ENCODE measurements at regions not wholly inside any gene's neighbourhood (a gene's known extent, or its start where the extent isn't known, plus 50 kb on each side); places are given as distances from the start of the nearest gene placed in this dataset.

- Histone ChIP-seq H3K27me3 (replicated peaks) (no peaks in the 10 kb centered on the region), H3K4me3 (ENCODE audit: low read depth, low read length) (no peak overlapping the region), H3K36me3 (replicated peaks) (no peaks in the 10 kb centered on the region), H3K27ac (no peak overlapping the region)
- DNase-seq: no peak
- no peak for TF ChIP-seq CTCF (IDR thresholded peaks at IDR 0.05; ENCODE audit: low read depth, low read length, missing control alignments)
- in situ Hi-C loops (cut with HindIII; ENCODE audit: low pct_ligation_motif_present, low sequenced_read_pairs): no loop called here
Observed at GRCh38 chr14:34219661-34220377, 242.2 kb downstream of the SPTSSA start.

- no peak for DNase-seq
- H3K27ac ChIP-seq: no peak overlapping the region
- in situ Hi-C loops (cut with HindIII; ENCODE audit: low pct_ligation_motif_present, low sequenced_read_pairs): no loop called here
- TF ChIP-seq CTCF (IDR thresholded peaks at IDR 0.05; ENCODE audit: low read depth, low read length, missing control alignments): no peak
- H3K27me3 ChIP-seq (replicated peaks): no peaks in the 10 kb centered on the region
- H3K36me3 ChIP-seq (replicated peaks): no peaks in the 10 kb centered on the region
- no peak overlapping the region for H3K4me3 ChIP-seq (ENCODE audit: low read depth, low read length)
Observed at GRCh38 chr14:34218881-34219280, 243.2 kb downstream of the SPTSSA start.

- DNase-seq: no peak
- TF ChIP-seq CTCF (IDR thresholded peaks at IDR 0.05; ENCODE audit: low read depth, low read length, missing control alignments): no peak
- in situ Hi-C loops (cut with HindIII; ENCODE audit: low pct_ligation_motif_present, low sequenced_read_pairs): no loop called here
- Histone ChIP-seq H3K27ac (no peak overlapping the region), H3K36me3 (replicated peaks) (no peaks in the 10 kb centered on the region), H3K27me3 (replicated peaks) (no peaks in the 10 kb centered on the region), H3K4me3 (ENCODE audit: low read depth, low read length) (no peak overlapping the region)
Observed at GRCh38 chr14:34214961-34215360, 247.1 kb downstream of the SPTSSA start.

- no peak overlapping the region for H3K4me3 ChIP-seq (ENCODE audit: low read depth, low read length)
- H3K27ac ChIP-seq: no peak overlapping the region
- H3K27me3 ChIP-seq (replicated peaks): no peaks in the 10 kb centered on the region
- no peak for TF ChIP-seq CTCF (IDR thresholded peaks at IDR 0.05; ENCODE audit: low read depth, low read length, missing control alignments)
- H3K36me3 ChIP-seq (replicated peaks): no peaks in the 10 kb centered on the region
- in situ Hi-C loops (cut with HindIII; ENCODE audit: low pct_ligation_motif_present, low sequenced_read_pairs): no loop called here
- no peak for DNase-seq
Observed at GRCh38 chr14:34213332-34213731, 248.7 kb downstream of the SPTSSA start.

GRCh38 chr14:34212172-34212929, 249.7 kb downstream of the SPTSSA start:
- in situ Hi-C loops (cut with HindIII; ENCODE audit: low pct_ligation_motif_present, low sequenced_read_pairs): no loop called here
- TF ChIP-seq CTCF (IDR thresholded peaks at IDR 0.05; ENCODE audit: low read depth, low read length, missing control alignments): no peak
- Histone ChIP-seq H3K36me3 (replicated peaks) (no peaks in the 10 kb centered on the region), H3K27me3 (replicated peaks) (no peaks in the 10 kb centered on the region), H3K27ac (no peak overlapping the region), H3K4me3 (ENCODE audit: low read depth, low read length) (no peak overlapping the region)
- no peak for DNase-seq

Measured in brain microvascular endothelial cell (primary cell).